Mesenchymal stem cell (in vitro differentiated cells and primary cell): ENCODE measurements at regions not wholly inside any gene's neighbourhood (a gene's known extent, or its start where the extent isn't known, plus 50 kb on each side); places are given as distances from the start of the nearest gene placed in this dataset.

Experiments
- DNase-seq: peaks from one replicate; pipeline ENCODE4 v3.0.0-alpha.2; 2013
- H2AFZ ChIP-seq: one replicate; pipeline ENCODE4 v1.6.1; 2013; ENCODE audit warnings: low read depth, mild to moderate bottlenecking, control low read depth, inconsistent platforms, low read length, moderate library complexity
- H2AK5ac ChIP-seq: 2 replicates; pipeline ENCODE4 v1.6.1; 2013; ENCODE audit warnings: low read length, moderate library complexity, mild to moderate bottlenecking, inconsistent platforms; ENCODE audit not compliant: severe bottlenecking
- H2BK120ac ChIP-seq: one replicate; pipeline ENCODE4 v1.6.1; 2013; ENCODE audit warnings: low read depth, mild to moderate bottlenecking, inconsistent platforms, low read length, moderate library complexity
- H2BK12ac ChIP-seq, 2 experiments: one replicate each; pipeline ENCODE4 v1.6.1; 2013; ENCODE audit warnings: inconsistent platforms in 2 of 2, low read length in 2 of 2, mild to moderate bottlenecking in 2 of 2, moderate library complexity in 2 of 2, control low read depth in 1 of 2
- H2BK15ac ChIP-seq: one replicate; pipeline ENCODE4 v1.6.1; 2013; ENCODE audit warnings: mild to moderate bottlenecking, low read depth, inconsistent platforms; ENCODE audit not compliant: poor library complexity, severe bottlenecking
- H2BK5ac ChIP-seq: 2 replicates; pipeline ENCODE4 v1.6.1; 2013; ENCODE audit warnings: low read depth, mild to moderate bottlenecking, low read length, control low read depth, inconsistent platforms; ENCODE audit not compliant: poor library complexity, severe bottlenecking
- H3K14ac ChIP-seq, 2 experiments: one replicate each; pipeline ENCODE4 v1.6.1; 2013; ENCODE audit warnings: inconsistent platforms in 2 of 2, low read length in 2 of 2, control low read depth in 1 of 2, mild to moderate bottlenecking in 1 of 2, moderate library complexity in 1 of 2
- H3K18ac ChIP-seq, 2 experiments: one replicate each; pipeline ENCODE4 v1.6.1; 2013; ENCODE audit warnings: inconsistent platforms in 2 of 2, low read length in 2 of 2, control low read depth in 1 of 2, low read depth in 1 of 2, mild to moderate bottlenecking in 1 of 2
- H3K23ac ChIP-seq, 2 experiments: one replicate each; pipeline ENCODE4 v1.6.1; 2013; ENCODE audit warnings: inconsistent platforms in 2 of 2, low read length in 2 of 2, mild to moderate bottlenecking in 2 of 2, moderate library complexity in 2 of 2, control low read depth in 1 of 2
- H3K27ac ChIP-seq: 2 replicates; pipeline ENCODE4 v1.5.1; 2013; ENCODE audit warnings: mild to moderate bottlenecking, moderate library complexity, low read length, control low read depth, inconsistent platforms; ENCODE audit not compliant: poor library complexity, severe bottlenecking
- H3K27me3 ChIP-seq, 2 experiments: 2 replicates each; pipeline versions ENCODE4 v1.6.1 to v1.7.0; 2013; ENCODE audit warnings: low read length in 2 of 2, mild to moderate bottlenecking in 2 of 2, moderate library complexity in 2 of 2, control low read depth in 1 of 2, inconsistent platforms in 1 of 2; ENCODE audit not compliant: control insufficient read depth in 1 of 2, insufficient read depth in 1 of 2
- H3K36me3 ChIP-seq, 2 experiments: 2 replicates each; pipeline versions ENCODE4 v1.6.1 to v1.7.0; 2013; ENCODE audit warnings: low read length in 2 of 2, control low read depth in 1 of 2, inconsistent platforms in 1 of 2, low read depth in 1 of 2, mild to moderate bottlenecking in 1 of 2; ENCODE audit not compliant: insufficient read depth in 2 of 2, control insufficient read depth in 1 of 2
- H3K4ac ChIP-seq, 2 experiments: one replicate each; pipeline ENCODE4 v1.6.1; 2013; ENCODE audit warnings: inconsistent platforms in 2 of 2, low read length in 2 of 2, mild to moderate bottlenecking in 2 of 2, moderate library complexity in 2 of 2, control low read depth in 1 of 2, low read depth in 1 of 2
- H3K4me1 ChIP-seq: 2 replicates; pipeline ENCODE4 v1.6.1; 2013; ENCODE audit warnings: low read depth, low read length, control low read depth; ENCODE audit not compliant: control insufficient read depth, insufficient read depth
- H3K4me2 ChIP-seq: 2 replicates; pipeline ENCODE4 v1.6.1; 2013; ENCODE audit warnings: low read length, mild to moderate bottlenecking, inconsistent platforms; ENCODE audit not compliant: poor library complexity, severe bottlenecking
- H3K4me3 ChIP-seq, 2 experiments: 2 replicates each; pipeline versions ENCODE4 v1.5.1 to v1.7.0; 2013; ENCODE audit warnings: low read length in 2 of 2, mild to moderate bottlenecking in 2 of 2, control low read depth in 1 of 2, low read depth in 1 of 2; ENCODE audit not compliant: insufficient read depth in 1 of 2
- H3K79me1 ChIP-seq: replicated peaks from 2 replicates; pipeline ENCODE4 v1.6.1; 2013; ENCODE audit warnings: mild to moderate bottlenecking, control low read depth, low read length, inconsistent platforms; ENCODE audit not compliant: poor library complexity, severe bottlenecking
- H3K9ac ChIP-seq: 2 replicates; pipeline ENCODE4 v1.7.0; 2013; ENCODE audit warnings: mild to moderate bottlenecking, low read length, moderate library complexity
- H3K9me3 ChIP-seq: 2 replicates; pipeline ENCODE4 v1.7.0; 2013; ENCODE audit warnings: mild to moderate bottlenecking, low read length; ENCODE audit not compliant: control insufficient read depth
- H4K8ac ChIP-seq: one replicate; pipeline ENCODE4 v1.6.1; 2013; ENCODE audit warnings: inconsistent platforms, mild to moderate bottlenecking, low read length, moderate library complexity
- H4K91ac ChIP-seq: one replicate; pipeline ENCODE4 v1.6.1; 2013; ENCODE audit warnings: mild to moderate bottlenecking, low read length, inconsistent platforms
- WGBS: methylation state at CpG from one replicate; pipeline ENCODE4 v1.1.7; 2013; ENCODE audit warnings: mixed read lengths; 5-methylcytosine and 5-hydroxymethylcytosine counted together

DNA sequence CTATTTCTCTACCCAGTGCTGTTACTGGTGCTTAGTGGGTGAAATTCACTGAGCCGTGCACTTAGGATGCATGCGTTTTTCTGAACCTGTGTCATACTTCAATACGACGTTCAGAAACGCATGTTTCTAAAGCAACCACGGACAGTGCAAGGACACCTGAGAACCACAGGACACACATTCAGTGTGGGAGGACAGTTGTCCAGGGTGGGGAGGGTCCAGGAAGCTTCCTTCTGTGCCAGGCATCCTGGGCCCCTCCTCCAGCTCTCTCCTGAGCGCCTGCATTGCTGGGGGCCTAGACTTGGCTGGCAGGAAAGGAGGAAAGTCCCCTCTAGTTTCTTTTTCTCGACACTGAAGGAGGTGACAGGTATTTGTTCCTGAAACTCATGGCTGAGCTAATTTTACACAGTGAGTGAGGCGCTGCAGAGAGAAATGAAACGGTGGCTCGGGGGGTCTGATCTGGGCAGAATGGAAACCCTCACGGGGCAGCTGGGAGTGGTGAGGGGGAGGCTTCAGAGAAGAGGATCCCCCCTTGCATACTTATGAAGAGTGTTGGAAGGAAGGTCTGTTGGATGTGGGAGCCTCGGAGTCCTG is 89.9 kb downstream of the IRF8 start:
- no peak overlapping the region for H2AK5ac ChIP-seq
- H2AFZ ChIP-seq, result no peak overlapping the region
- H3K23ac ChIP-seq, result no peak overlapping the region
- no peak overlapping the region for H3K4me3 ChIP-seq
- DNase-seq, result no peak
- no peak overlapping the region for H2BK15ac ChIP-seq
- no peak overlapping the region for H4K8ac ChIP-seq
- H3K36me3 ChIP-seq, result no peaks in the 10 kb centered on the region
- H3K9me3 ChIP-seq, result no peaks in the 10 kb centered on the region
- no peaks in the 10 kb centered on the region for H3K4me1 ChIP-seq
- H3K9ac ChIP-seq, result no peak overlapping the region
- no peak overlapping the region for H2BK12ac ChIP-seq
- H2BK5ac ChIP-seq, result no peak overlapping the region
- no peak overlapping the region for H3K4me2 ChIP-seq
- H2BK120ac ChIP-seq, result no peak overlapping the region
- no peak overlapping the region for H3K4ac ChIP-seq
- no peak overlapping the region for H3K14ac ChIP-seq
- H3K18ac ChIP-seq, result no peak overlapping the region
- H4K91ac ChIP-seq, result no peak overlapping the region
- no peak overlapping the region for H3K27ac ChIP-seq
- H3K79me1 ChIP-seq, result no peaks in the 10 kb centered on the region
- H3K27me3 ChIP-seq, result peaks cover 17 to 92% of the 10 kb centered on the region in 2 experiments
- 91% methylated on average over 13 of the region's 13 CpGs for WGBS

DNA sequence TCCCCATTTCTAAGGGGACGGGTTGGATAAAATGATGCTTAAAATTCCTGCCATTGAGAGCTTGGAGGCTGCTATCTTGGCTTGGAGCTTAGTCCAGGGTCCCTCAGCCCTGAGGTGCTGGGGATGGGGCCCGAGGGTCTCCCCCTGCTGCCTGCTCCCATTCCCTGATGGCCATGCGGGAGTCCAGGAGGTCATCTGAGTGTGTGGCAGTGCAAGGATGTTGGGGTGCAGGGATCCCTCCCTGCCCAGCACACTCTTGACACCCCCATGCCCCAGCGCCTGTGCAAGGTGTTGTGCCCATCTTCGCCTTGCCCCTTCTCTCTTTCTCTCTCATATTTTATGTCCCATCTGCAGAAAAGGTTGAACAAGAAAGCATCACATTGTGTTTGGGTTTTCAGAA is 90.4 kb downstream of the IRF8 start:
- Histone ChIP-seq H3K23ac (no peak overlapping the region), H3K9me3 (no peaks in the 10 kb centered on the region), H2AK5ac (no peak overlapping the region), H3K9ac (no peak overlapping the region), H4K8ac (no peak overlapping the region), H2AFZ (no peak overlapping the region), H3K18ac (no peak overlapping the region), H3K27ac (no peak overlapping the region), H3K4ac (no peak overlapping the region), H2BK120ac (no peak overlapping the region), H2BK5ac (no peak overlapping the region), H3K4me3 (no peak overlapping the region), H3K14ac (no peak overlapping the region), H3K27me3 (peaks cover 17 to 89% of the 10 kb centered on the region in 2 experiments), H3K4me2 (no peak overlapping the region), H3K36me3 (no peaks in the 10 kb centered on the region), H2BK12ac (no peak overlapping the region), H3K4me1 (no peaks in the 10 kb centered on the region), H3K79me1 (no peaks in the 10 kb centered on the region), H4K91ac (no peak overlapping the region), H2BK15ac (no peak overlapping the region)
- 79% methylated on average over 4 of the region's 5 CpGs for WGBS
- DNase-seq, result no peak

DNA sequence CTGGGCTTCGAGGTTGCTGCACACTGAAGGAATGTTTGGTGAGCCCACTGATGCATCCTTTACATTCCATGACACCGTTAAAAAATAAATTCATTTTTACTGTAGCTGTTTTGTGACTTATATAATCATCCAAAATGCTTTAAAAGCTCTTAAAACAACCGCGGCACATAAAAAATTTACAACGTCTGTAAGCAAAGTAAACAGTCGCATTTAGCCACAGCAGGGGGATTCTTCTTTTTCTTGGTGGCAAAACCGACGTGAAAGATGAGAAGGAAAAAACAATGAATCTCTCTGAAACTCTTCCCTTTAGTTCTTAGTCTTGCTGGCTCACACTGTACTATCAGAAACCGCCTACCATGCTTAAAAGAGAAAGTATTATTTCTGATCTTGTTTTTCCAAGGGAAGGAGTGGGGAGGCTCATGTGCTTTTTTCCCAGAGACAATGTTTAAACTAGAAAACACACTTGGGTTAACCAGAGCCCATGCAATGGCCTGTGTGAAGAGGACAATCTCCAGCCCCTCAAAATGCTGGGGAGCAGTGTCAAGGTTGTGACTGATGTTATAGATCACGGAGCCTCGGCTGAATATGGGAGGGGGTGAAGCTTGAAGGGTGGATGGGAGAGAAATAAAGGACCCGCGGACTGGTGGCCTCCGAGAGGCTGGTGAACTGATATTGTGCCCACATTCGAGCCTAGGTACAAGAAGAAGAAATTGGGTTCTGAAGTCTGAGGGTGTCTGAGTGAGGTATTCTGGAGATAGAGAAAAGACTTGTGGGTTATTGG is 91.1 kb downstream of the IRF8 start:
- Histone ChIP-seq H3K27me3 (peaks cover 17 to 88% of the 10 kb centered on the region in 2 experiments), H2BK12ac (no peak overlapping the region), H2BK120ac (no peak overlapping the region), H3K4me2 (no peak overlapping the region), H3K36me3 (no peaks in the 10 kb centered on the region), H2BK15ac (no peak overlapping the region), H3K9me3 (no peaks in the 10 kb centered on the region), H2AFZ (no peak overlapping the region), H4K91ac (no peak overlapping the region), H3K27ac (no peak overlapping the region), H4K8ac (no peak overlapping the region), H3K14ac (no peak overlapping the region), H2BK5ac (no peak overlapping the region), H3K9ac (no peak overlapping the region), H3K79me1 (no peaks in the 10 kb centered on the region), H3K18ac (no peak overlapping the region), H3K4me3 (no peak overlapping the region), H3K4me1 (no peaks in the 10 kb centered on the region), H3K23ac (no peak overlapping the region), H2AK5ac (no peak overlapping the region), H3K4ac (no peak overlapping the region)
- no peak for DNase-seq
- 80% methylated on average over 13 of the region's 15 CpGs for WGBS

DNA sequence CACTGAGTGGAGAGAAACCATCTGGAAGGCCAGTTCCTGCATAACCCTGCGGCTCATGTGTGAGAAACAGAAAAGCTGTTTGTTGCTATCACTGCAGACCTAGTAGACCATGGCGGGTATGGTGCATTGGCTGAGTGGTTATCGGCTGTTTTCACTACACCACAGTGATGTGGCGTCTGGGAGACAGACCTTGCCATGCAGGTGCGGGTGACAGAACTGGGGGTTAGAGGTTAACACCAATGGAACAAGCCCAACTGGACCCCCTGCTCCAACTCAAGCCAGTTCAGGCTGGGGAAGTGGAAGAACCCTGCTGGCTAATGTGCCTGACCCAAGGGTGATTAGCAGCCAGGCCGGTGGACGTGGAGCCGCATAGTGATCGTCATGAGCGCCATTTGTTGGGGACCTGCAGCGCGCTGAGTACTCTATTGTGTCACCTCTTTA is 91.9 kb downstream of the IRF8 start:
- 98% methylated on average over 10 of the region's 12 CpGs for WGBS
- no peak overlapping the region for H2BK120ac ChIP-seq
- no peak overlapping the region for H3K27ac ChIP-seq
- H4K8ac ChIP-seq, result no peak overlapping the region
- peaks cover 17 to 88% of the 10 kb centered on the region in 2 experiments for H3K27me3 ChIP-seq
- no peak overlapping the region for H4K91ac ChIP-seq
- H3K79me1 ChIP-seq, result no peaks in the 10 kb centered on the region
- H2AFZ ChIP-seq, result no peak overlapping the region
- H3K4me1 ChIP-seq, result no peaks in the 10 kb centered on the region
- H3K14ac ChIP-seq, result no peak overlapping the region
- no peak overlapping the region for H2BK5ac ChIP-seq
- no peak overlapping the region for H3K4me3 ChIP-seq
- H3K4ac ChIP-seq, result no peak overlapping the region
- no peaks in the 10 kb centered on the region for H3K36me3 ChIP-seq
- no peak for DNase-seq
- no peak overlapping the region for H2AK5ac ChIP-seq
- no peak overlapping the region for H2BK15ac ChIP-seq
- no peak overlapping the region for H3K23ac ChIP-seq
- H3K4me2 ChIP-seq, result no peak overlapping the region
- no peaks in the 10 kb centered on the region for H3K9me3 ChIP-seq
- no peak overlapping the region for H3K18ac ChIP-seq
- no peak overlapping the region for H2BK12ac ChIP-seq
- no peak overlapping the region for H3K9ac ChIP-seq
